ENCODE measurements at regions not wholly inside any gene's neighbourhood (a gene's known extent, or its start where the extent isn't known, plus 50 kb on each side); places are given as distances from the start of the nearest gene placed in this dataset.

DNA sequence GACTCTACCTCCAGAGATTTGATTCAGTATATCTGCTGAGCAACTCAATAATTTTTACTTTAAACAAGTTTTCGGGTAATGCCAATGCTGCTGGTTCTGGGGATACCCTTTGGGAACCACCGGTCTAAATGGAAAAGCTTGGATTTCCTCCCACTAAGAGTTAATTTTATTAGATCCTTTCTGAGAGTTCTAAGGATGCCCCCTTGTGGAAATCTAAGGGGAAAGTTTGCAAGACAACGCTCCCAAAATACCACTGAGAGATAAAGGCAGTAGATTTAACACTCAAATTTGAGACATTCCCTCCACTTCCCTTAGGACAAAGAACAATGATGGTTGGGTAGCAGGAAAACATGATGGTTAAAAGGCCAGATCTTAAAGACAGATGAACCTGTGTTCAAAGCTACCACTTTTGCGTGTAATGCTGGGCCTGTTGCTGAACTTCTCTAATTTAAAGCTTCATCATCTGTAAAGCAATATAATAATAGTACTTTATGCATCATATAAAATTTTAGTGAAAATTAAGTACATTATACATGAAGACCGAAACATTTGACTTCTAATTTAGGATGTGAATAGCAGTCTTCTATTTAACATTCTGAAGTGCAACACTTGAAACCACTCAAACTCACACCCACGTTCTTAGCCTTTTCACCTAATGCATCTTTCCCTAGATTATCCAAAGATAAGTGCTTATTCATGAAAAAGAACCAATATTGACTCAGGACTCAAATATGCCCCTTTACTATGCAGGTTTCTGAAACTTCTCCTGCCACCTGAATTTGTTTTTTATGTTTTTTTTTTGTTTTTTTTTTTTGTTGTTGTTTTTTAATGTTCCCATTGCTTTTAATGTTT, 110.1 kb upstream of the LUZP2 start:
- 63% methylated on average over 1 of the region's 6 CpGs for WGBS (ENCODE audit: insufficient coverage)
- no peak overlapping the region for H3K27ac Mint-ChIP-seq

DNA sequence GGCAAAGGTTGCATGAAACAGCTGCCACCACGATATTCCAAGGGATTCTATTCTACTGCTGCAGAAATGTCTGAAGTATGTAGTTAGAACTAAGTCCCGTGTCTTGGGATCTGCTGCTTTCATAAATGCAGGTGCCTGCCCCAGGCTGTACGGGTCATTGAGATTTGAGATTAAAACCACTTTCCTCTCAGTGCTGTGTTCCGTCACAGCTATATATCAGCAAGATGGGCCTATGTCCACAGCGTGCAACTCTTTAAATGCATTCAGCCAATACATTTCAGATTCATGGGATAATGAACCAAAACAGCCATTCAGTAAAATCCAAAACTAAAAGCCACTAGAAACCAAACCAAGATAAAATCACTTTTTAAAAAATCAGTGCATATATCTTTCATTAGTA, 107.3 kb upstream of the LUZP2 start:
- Histone ChIP-seq H3K27ac (ENCODE audit: low read length) (no peak overlapping the region), H3K4me1 (ENCODE audit: control insufficient read depth in 1 of 2, extremely low read depth in 1 of 2, insufficient read depth in 2 of 2, low read length in 2 of 2) (no peaks in the 10 kb centered on the region), H3K36me3 (ENCODE audit: control insufficient read depth in 2 of 2, extremely low read depth in 1 of 2, insufficient read depth in 1 of 2, low read length in 1 of 2) (no peaks in the 10 kb centered on the region), H3K4me3 (ENCODE audit: control insufficient read depth in 1 of 2, extremely low read depth in 1 of 2, low read length in 1 of 2) (no peak overlapping the region), H3K9me3 (no peaks in the 10 kb centered on the region), H3K27me3 (replicated peaks in 1 of 2; ENCODE audit: control insufficient read depth in 2 of 2, extremely low read depth in 1 of 2, insufficient read depth in 2 of 2, low read length in 1 of 2) (no peaks in the 10 kb centered on the region)
- Mint-ChIP-seq H3K36me3 (no peaks in the 10 kb centered on the region), H3K27ac (no peak overlapping the region), H3K4me3 (no peak overlapping the region), H3K4me1 (no peaks in the 10 kb centered on the region), H3K9me3 (peaks cover 0 to 14% (median 10%) of the 10 kb centered on the region in 3 donors), H3K27me3 (no peaks in the 10 kb centered on the region)
- DNase-seq: no peak
- ChIA-PET POLR2A (no interaction called here), CTCF (no interaction called here)
- 96% methylated on average over 4 of the region's 5 CpGs for WGBS (ENCODE audit: insufficient coverage)
- no peak for ATAC-seq (replicated peaks in 1 of 4)

More for the DNA sequence above, 110.1 kb upstream of the LUZP2 start:
- Histone ChIP-seq H3K4me3 (ENCODE audit: control insufficient read depth in 1 of 2, extremely low read depth in 1 of 2, low read length in 1 of 2) (no peak overlapping the region), H3K36me3 (ENCODE audit: control insufficient read depth in 2 of 2, extremely low read depth in 1 of 2, insufficient read depth in 1 of 2, low read length in 1 of 2) (no peaks in the 10 kb centered on the region), H3K9me3 (no peaks in the 10 kb centered on the region), H3K4me1 (ENCODE audit: control insufficient read depth in 1 of 2, extremely low read depth in 1 of 2, insufficient read depth in 2 of 2, low read length in 2 of 2) (no peaks in the 10 kb centered on the region), H3K27me3 (replicated peaks in 1 of 2; ENCODE audit: control insufficient read depth in 2 of 2, extremely low read depth in 1 of 2, insufficient read depth in 2 of 2, low read length in 1 of 2) (no peaks in the 10 kb centered on the region), H3K27ac (ENCODE audit: low read length) (no peak overlapping the region)
- Mint-ChIP-seq H3K4me3 (no peak overlapping the region), H3K9me3 (peaks cover 3 to 11% (median 10%) of the 10 kb centered on the region in 3 donors), H3K27me3 (no peaks in the 10 kb centered on the region), H3K36me3 (no peaks in the 10 kb centered on the region), H3K4me1 (no peaks in the 10 kb centered on the region)
- DNase-seq: no peak
- ChIA-PET CTCF (no interaction called here), POLR2A (no interaction called here)
- ATAC-seq (replicated peaks in 1 of 4): no peak

DNA sequence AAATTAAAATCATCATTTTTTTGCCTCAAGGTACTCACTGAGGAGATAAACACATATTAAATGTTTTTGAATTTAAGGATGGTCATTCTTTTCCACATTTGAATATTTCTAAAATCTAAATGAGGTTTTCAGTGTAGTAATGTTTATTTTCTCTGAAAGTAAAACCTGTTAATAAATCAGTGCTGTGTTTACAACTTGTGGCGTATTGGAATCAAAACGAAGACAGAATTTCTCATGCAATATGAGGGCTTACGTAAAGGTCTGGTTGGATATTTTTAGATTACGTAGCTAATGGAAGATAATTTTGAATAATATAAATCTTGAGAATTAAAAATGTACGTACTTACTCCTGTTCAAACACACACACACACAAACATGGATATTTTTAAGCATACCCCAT, 106.8 kb upstream of the LUZP2 start:
- Mint-ChIP-seq H3K4me3 (no peak overlapping the region), H3K4me1 (no peaks in the 10 kb centered on the region), H3K27me3 (no peaks in the 10 kb centered on the region), H3K27ac (no peak overlapping the region), H3K36me3 (no peaks in the 10 kb centered on the region), H3K9me3 (peaks cover 0 to 14% (median 10%) of the 10 kb centered on the region in 3 donors)
- CTCF ChIA-PET: no interaction called here
- ATAC-seq (replicated peaks in 1 of 4) (no peak), DNase-seq (no peak)
- H3K4me1 ChIP-seq (ENCODE audit: control insufficient read depth in 1 of 2, extremely low read depth in 1 of 2, insufficient read depth in 2 of 2, low read length in 2 of 2): no peaks in the 10 kb centered on the region
- H3K27ac ChIP-seq (ENCODE audit: low read length): no peak overlapping the region
- no peak overlapping the region for H3K4me3 ChIP-seq (ENCODE audit: control insufficient read depth in 1 of 2, extremely low read depth in 1 of 2, low read length in 1 of 2)
- POLR2A ChIA-PET: no interaction called here
- H3K36me3 ChIP-seq (ENCODE audit: control insufficient read depth in 2 of 2, extremely low read depth in 1 of 2, insufficient read depth in 1 of 2, low read length in 1 of 2): no peaks in the 10 kb centered on the region
- no peaks in the 10 kb centered on the region for H3K9me3 ChIP-seq
- no peaks in the 10 kb centered on the region for H3K27me3 ChIP-seq (replicated peaks in 1 of 2; ENCODE audit: control insufficient read depth in 2 of 2, extremely low read depth in 1 of 2, insufficient read depth in 2 of 2, low read length in 1 of 2)
- WGBS (ENCODE audit: insufficient coverage): 50% methylated on average over 2 of the region's 5 CpGs

DNA sequence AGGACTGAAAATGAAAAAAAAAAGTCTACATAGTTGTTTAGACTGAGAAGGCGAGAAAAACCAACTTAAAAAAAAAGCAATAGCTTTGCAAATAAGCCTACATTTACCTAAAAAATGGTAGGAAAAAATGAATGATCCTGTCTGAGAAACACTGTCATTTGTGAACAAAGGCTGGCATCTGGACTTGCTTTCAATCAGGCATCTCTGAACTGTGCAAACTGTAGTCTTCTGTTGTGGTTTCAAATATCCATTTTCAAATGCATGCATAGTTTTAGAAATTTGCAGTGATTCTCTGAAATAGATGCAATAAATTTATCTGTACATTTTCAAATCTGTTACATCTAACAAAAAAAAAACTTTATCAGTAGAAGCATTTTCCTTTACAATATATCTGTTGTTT, 106.1 kb upstream of the LUZP2 start:
- POLR2A ChIA-PET: no interaction called here
- H3K36me3 Mint-ChIP-seq: no peaks in the 10 kb centered on the region
- WGBS (ENCODE audit: insufficient coverage): no CpG with 5 or more reads among the region's 1 CpG
- CTCF ChIA-PET: no interaction called here
- Histone ChIP-seq H3K27ac (ENCODE audit: low read length) (no peak overlapping the region), H3K4me3 (ENCODE audit: control insufficient read depth in 1 of 2, extremely low read depth in 1 of 2, low read length in 1 of 2) (no peak overlapping the region), H3K36me3 (ENCODE audit: control insufficient read depth in 2 of 2, extremely low read depth in 1 of 2, insufficient read depth in 1 of 2, low read length in 1 of 2) (no peaks in the 10 kb centered on the region), H3K9me3 (no peaks in the 10 kb centered on the region), H3K27me3 (replicated peaks in 1 of 2; ENCODE audit: control insufficient read depth in 2 of 2, extremely low read depth in 1 of 2, insufficient read depth in 2 of 2, low read length in 1 of 2) (no peaks in the 10 kb centered on the region), H3K4me1 (ENCODE audit: control insufficient read depth in 1 of 2, extremely low read depth in 1 of 2, insufficient read depth in 2 of 2, low read length in 2 of 2) (no peaks in the 10 kb centered on the region)
- H3K9me3 Mint-ChIP-seq: peaks cover 0 to 14% (median 10%) of the 10 kb centered on the region in 3 donors
- H3K27ac Mint-ChIP-seq: no peak overlapping the region
- no peaks in the 10 kb centered on the region for H3K27me3 Mint-ChIP-seq
- ATAC-seq (replicated peaks in 1 of 4): no peak
- H3K4me1 Mint-ChIP-seq: no peaks in the 10 kb centered on the region
- DNase-seq: no peak
- no peak overlapping the region for H3K4me3 Mint-ChIP-seq

DNA sequence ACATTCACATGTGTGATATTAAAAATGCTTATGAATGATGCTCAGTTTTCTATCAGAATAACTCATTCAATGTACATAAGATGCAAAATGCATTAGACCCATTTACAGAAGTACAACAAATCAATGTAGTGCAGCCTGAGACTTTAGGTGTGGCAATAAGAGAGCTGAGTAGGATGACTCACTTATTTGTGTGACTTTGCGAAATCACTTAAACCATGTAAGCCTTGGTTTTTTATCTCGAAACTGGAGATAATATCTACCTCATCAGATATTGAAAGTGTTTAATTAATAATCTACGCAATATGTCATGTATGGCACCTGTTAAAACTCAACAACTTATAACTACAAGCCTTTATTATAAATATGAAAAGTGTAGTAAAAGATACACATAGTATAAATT, 105.7 kb upstream of the LUZP2 start:
- ChIA-PET CTCF (no interaction called here), POLR2A (no interaction called here)
- no peaks in the 10 kb centered on the region for H3K27me3 ChIP-seq (replicated peaks in 1 of 2; ENCODE audit: control insufficient read depth in 2 of 2, extremely low read depth in 1 of 2, insufficient read depth in 2 of 2, low read length in 1 of 2)
- Mint-ChIP-seq H3K27ac (no peak overlapping the region), H3K9me3 (peaks cover 0 to 14% (median 10%) of the 10 kb centered on the region in 3 donors), H3K36me3 (no peaks in the 10 kb centered on the region), H3K4me3 (no peak overlapping the region), H3K27me3 (no peaks in the 10 kb centered on the region), H3K4me1 (no peaks in the 10 kb centered on the region)
- no peaks in the 10 kb centered on the region for H3K4me1 ChIP-seq (ENCODE audit: control insufficient read depth in 1 of 2, extremely low read depth in 1 of 2, insufficient read depth in 2 of 2, low read length in 2 of 2)
- no peaks in the 10 kb centered on the region for H3K36me3 ChIP-seq (ENCODE audit: control insufficient read depth in 2 of 2, extremely low read depth in 1 of 2, insufficient read depth in 1 of 2, low read length in 1 of 2)
- ATAC-seq (replicated peaks in 1 of 4) (no peak), DNase-seq (no peak)
- WGBS (ENCODE audit: insufficient coverage): no CpG with 5 or more reads among the region's 3 CpGs
- H3K4me3 ChIP-seq (ENCODE audit: control insufficient read depth in 1 of 2, extremely low read depth in 1 of 2, low read length in 1 of 2): no peak overlapping the region
- no peaks in the 10 kb centered on the region for H3K9me3 ChIP-seq
- no peak overlapping the region for H3K27ac ChIP-seq (ENCODE audit: low read length)

DNA sequence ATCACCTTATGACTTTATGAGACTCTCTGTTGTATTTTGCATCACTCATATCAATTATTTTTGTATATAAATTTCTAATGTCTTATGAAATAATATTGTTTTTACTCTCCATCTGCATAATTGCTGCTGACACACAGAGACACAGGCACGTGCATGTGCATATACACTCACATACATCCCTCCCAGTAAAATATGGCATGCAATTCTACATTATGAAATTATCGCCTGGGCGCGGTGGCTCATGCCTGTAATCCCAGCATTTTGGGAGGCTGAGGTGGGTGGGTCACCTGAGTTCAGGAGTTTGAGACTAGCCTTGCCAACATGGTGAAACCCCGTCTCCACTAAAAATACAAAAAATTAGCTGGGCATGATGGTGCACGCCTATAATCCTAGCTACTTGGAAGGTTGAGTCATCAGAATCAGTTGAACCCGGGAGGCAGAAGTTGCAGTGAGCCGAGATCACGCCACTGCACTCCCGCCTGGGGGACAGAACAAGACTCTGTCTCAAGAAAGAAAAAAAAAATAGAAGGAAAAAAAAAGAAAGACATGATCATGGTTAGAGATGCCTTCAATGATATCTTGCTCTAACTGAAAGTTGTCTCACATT, 96.7 kb upstream of the LUZP2 start:
- H3K27me3 ChIP-seq (replicated peaks in 1 of 2; ENCODE audit: control insufficient read depth in 2 of 2, extremely low read depth in 1 of 2, insufficient read depth in 2 of 2, low read length in 1 of 2): no peaks in the 10 kb centered on the region
- no peaks in the 10 kb centered on the region for H3K36me3 ChIP-seq (ENCODE audit: control insufficient read depth in 2 of 2, extremely low read depth in 1 of 2, insufficient read depth in 1 of 2, low read length in 1 of 2)
- Mint-ChIP-seq H3K9me3 (peaks cover 0 to 21% (median 13%) of the 10 kb centered on the region in 3 donors), H3K27me3 (no peaks in the 10 kb centered on the region), H3K27ac (no peak overlapping the region), H3K4me1 (no peaks in the 10 kb centered on the region), H3K36me3 (no peaks in the 10 kb centered on the region), H3K4me3 (no peak overlapping the region)
- no peak overlapping the region for H3K27ac ChIP-seq (ENCODE audit: low read length)
- WGBS (ENCODE audit: insufficient coverage): 96% methylated on average over 4 of the region's 10 CpGs
- H3K4me3 ChIP-seq (ENCODE audit: control insufficient read depth in 1 of 2, extremely low read depth in 1 of 2, low read length in 1 of 2): no peak overlapping the region
- no peak for DNase-seq
- POLR2A ChIA-PET: no interaction called here
- no peaks in the 10 kb centered on the region for H3K9me3 ChIP-seq
- ATAC-seq (replicated peaks in 1 of 4): no peak
- CTCF ChIA-PET: no interaction called here
- no peaks in the 10 kb centered on the region for H3K4me1 ChIP-seq (ENCODE audit: control insufficient read depth in 1 of 2, extremely low read depth in 1 of 2, insufficient read depth in 2 of 2, low read length in 2 of 2)
